Right atrium auricular region (tissue), 2 donors: ENCODE measurements at regions not wholly inside any gene's neighbourhood (a gene's known extent, or its start where the extent isn't known, plus 50 kb on each side); places are given as distances from the start of the nearest gene placed in this dataset.

Experiments used
- DNase-seq: peaks from one replicate; pipeline ENCODE4 v3.0.0-alpha.2; 2019; ENCODE audit warnings: low spot score
- H3K27ac ChIP-seq, 2 donors: fragments of 200-600 bp; sonication (generic); 1 replicate in 1 of 2; 2 replicates in 1 of 2; pipeline ENCODE4 v1.5.1; 2016 to 2019
- H3K27me3 ChIP-seq, 2 donors: fragments of 200-600 bp; sonication (generic); one replicate each; pipeline versions ENCODE4 v1.5.1 to v1.6.0; 2017 to 2019
- H3K36me3 ChIP-seq: fragments of 200-600 bp; sonication (generic); one replicate; pipeline ENCODE4 v1.5.1; 2016
- H3K4me1 ChIP-seq, 2 donors: fragments of 200-600 bp; sonication (generic); one replicate each; pipeline versions ENCODE4 v1.5.1 to v1.6.0; 2017 to 2019
- H3K4me3 ChIP-seq, 2 donors: fragments of 200-600 bp; sonication (generic); 1 replicate in 1 of 2; 2 replicates in 1 of 2; pipeline ENCODE4 v1.5.1; 2017 to 2019; ENCODE audit warnings: mild to moderate bottlenecking in 1 of 2, moderate library complexity in 1 of 2
- H3K9me3 ChIP-seq, 2 donors: fragments of 200-600 bp; sonication (generic); one replicate each; pipeline ENCODE4 v1.5.1; 2019
- CTCF ChIP-seq, 2 donors: fragments of 200-600 bp; sonication (generic); IDR thresholded peaks; one replicate each; pipeline ENCODE4 v1.5.1; 2019; ENCODE audit warnings: antibody characterized with exemption in 2 of 2

GRCh38 chr9:13485068-13485596 is 205.6 kb upstream of the MPDZ start:
- peaks cover 0 to 10% of the 10 kb centered on the region in 2 donors for H3K4me1 ChIP-seq
- TF ChIP-seq CTCF (IDR thresholded peaks at IDR 0.05), result no peak
- peak overlapping the region; percentile 9 to 72 for H3K27ac ChIP-seq
- no peak overlapping the region for H3K4me3 ChIP-seq
- no peaks in the 10 kb centered on the region for H3K27me3 ChIP-seq
- no peaks in the 10 kb centered on the region for H3K36me3 ChIP-seq
- no peaks in the 10 kb centered on the region for H3K9me3 ChIP-seq
- DNase-seq, result peak; percentile 85

GRCh38 chr9:13484186-13484585 is 204.7 kb upstream of the MPDZ start:
- peak overlapping the region in 1 of 2 donors; percentile 72 for H3K27ac ChIP-seq
- no peak for TF ChIP-seq CTCF (IDR thresholded peaks at IDR 0.05)
- DNase-seq, result no peak
- peaks cover 0 to 10% of the 10 kb centered on the region in 2 donors for H3K4me1 ChIP-seq
- H3K9me3 ChIP-seq, result no peaks in the 10 kb centered on the region
- no peaks in the 10 kb centered on the region for H3K27me3 ChIP-seq
- no peaks in the 10 kb centered on the region for H3K36me3 ChIP-seq
- H3K4me3 ChIP-seq, result no peak overlapping the region

GRCh38 chr9:13481274-13481673 is 201.8 kb upstream of the MPDZ start:
- Histone ChIP-seq H3K4me1 (peaks cover 0 to 10% of the 10 kb centered on the region in 2 donors), H3K4me3 (no peak overlapping the region), H3K27me3 (no peaks in the 10 kb centered on the region), H3K27ac (no peak overlapping the region), H3K9me3 (no peaks in the 10 kb centered on the region), H3K36me3 (no peaks in the 10 kb centered on the region)
- DNase-seq, result no peak
- no peak for TF ChIP-seq CTCF (IDR thresholded peaks at IDR 0.05)

GRCh38 chr9:13480693-13481092 is 201.2 kb upstream of the MPDZ start:
- Histone ChIP-seq H3K27me3 (no peaks in the 10 kb centered on the region), H3K27ac (no peak overlapping the region)
- no peak for TF ChIP-seq CTCF (IDR thresholded peaks at IDR 0.05)

GRCh38 chr9:13479096-13479495 is 199.6 kb upstream of the MPDZ start:
- no peak overlapping the region for H3K27ac ChIP-seq
- H3K4me1 ChIP-seq, result no peaks in the 10 kb centered on the region
- no peaks in the 10 kb centered on the region for H3K27me3 ChIP-seq
- TF ChIP-seq CTCF (IDR thresholded peaks at IDR 0.05), result no peak
- H3K36me3 ChIP-seq, result no peaks in the 10 kb centered on the region
- no peak for DNase-seq
- H3K9me3 ChIP-seq, result peaks cover 0 to 12% of the 10 kb centered on the region in 2 donors
- no peak overlapping the region for H3K4me3 ChIP-seq

More at GRCh38 chr9:13480693-13481092, 201.2 kb upstream of the MPDZ start:
- DNase-seq, result no peak
- no peaks in the 10 kb centered on the region for H3K36me3 ChIP-seq
- H3K4me1 ChIP-seq, result peaks cover 0 to 10% of the 10 kb centered on the region in 2 donors
- H3K4me3 ChIP-seq, result no peak overlapping the region
- no peaks in the 10 kb centered on the region for H3K9me3 ChIP-seq

GRCh38 chr9:13478639-13479038 is 199.1 kb upstream of the MPDZ start:
- TF ChIP-seq CTCF (IDR thresholded peaks at IDR 0.05), result no peak
- H3K27ac ChIP-seq, result no peak overlapping the region
- H3K27me3 ChIP-seq, result no peaks in the 10 kb centered on the region
- peaks cover 0 to 12% of the 10 kb centered on the region in 2 donors for H3K9me3 ChIP-seq
- no peak overlapping the region for H3K4me3 ChIP-seq
- no peak for DNase-seq
- no peaks in the 10 kb centered on the region for H3K4me1 ChIP-seq
- no peaks in the 10 kb centered on the region for H3K36me3 ChIP-seq
